Activated CD4-positive, alpha-beta T cell treated with anti-CD3 and anti-CD28 coated beads, Interleukin-2, Interleukin-6, amounts not matched to agents 100 ng/mL and 50 ng/mL, durations not matched to agents 16 hours and 8 hours (primary cell): ENCODE measurements at regions not wholly inside any gene's neighbourhood (a gene's known extent, or its start where the extent isn't known, plus 50 kb on each side); places are given as distances from the start of the nearest gene placed in this dataset.
A peak's percentile ranks its signal among the peaks of the same experiment; 100 is the strongest.
"Not testable (repeated sequence)": the region's sequence is repeated elsewhere in the genome, so short reads cannot be mapped to it uniquely, and the experiment has no call there.

ENCODE experiments used
- DNase-seq: peaks from one replicate; pipeline ENCODE4 v3.0.0-alpha.2; 2020

DNA sequence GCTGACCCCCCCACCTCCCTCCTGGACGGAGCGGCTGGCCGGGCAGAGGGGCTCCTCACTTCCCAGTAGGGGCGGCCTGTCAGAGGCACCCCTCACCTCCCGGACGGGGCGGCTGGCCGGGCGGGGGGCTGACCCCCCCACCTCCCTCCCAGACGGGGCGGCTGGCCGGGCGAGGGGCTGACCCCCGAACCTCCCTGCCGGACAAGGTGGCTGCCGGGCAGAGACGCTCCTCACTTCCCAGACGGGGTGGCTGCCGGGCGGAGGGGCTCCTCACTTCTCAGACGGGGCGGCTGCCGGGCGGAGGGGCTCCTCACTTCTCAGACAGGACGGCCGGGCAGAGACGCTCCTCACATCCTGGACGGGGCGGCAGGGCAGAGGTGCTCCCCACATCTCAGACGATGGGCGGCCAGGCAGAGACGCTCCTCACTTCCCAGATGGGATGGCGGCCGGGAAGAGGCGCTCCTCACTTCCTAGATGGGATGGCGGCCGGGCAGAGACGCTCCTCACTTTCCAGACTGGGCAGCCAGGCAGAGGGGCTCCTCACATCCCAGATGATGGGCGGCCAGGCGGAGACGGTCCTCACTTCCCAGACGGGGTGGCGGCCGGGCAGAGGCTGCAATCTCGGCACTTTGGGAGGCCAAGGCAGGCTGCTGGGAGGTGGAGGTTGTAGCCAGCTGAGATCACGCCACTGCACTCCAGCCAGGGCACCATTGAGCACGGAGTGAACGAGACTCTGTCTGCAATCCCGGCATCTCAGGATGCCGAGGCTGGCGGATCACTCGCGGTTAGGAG, 66.2 kb upstream of the PAPPA2 start:
- not testable (repeated sequence) for DNase-seq

DNA sequence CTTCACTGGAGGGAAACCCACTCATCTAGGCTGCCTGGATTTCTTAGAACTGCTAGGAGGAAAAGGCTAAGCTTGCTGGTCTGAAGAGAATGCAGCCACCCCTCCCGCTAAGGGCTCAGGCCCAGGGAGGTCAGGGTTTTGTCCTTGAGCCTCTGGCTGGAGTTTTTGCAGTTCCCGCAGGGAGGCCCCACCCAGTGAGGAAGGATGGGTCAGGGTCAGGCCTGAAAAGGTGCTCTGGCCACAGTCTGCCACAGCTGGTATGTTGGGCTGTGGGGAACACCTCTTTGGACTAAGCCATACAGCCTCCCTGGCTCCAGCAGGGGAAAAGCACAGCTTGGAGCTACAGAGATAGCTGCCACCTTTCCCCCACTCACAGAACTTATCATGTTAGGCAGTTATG, 71.4 kb upstream of the PAPPA2 start:
- no peak for DNase-seq

DNA sequence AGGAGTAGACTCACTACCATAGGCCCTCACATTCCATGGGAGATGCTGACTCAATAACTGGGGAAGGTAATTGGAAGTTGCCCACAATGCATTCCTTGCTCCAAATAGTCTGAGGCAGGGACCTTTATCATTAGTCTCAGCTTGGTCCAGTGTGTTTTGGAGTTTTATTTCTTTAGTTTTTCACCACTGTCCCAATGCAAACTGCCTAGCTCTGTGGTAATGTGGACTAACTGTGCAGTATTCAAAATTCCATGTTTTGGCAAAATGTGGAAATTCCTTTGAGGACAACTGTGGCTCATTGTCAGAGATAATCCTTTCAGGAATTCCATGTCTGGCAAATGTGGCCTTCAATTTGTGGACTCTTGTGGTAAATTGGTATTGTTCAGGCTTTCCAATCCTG, 78.1 kb upstream of the PAPPA2 start:
- no peak for DNase-seq

DNA sequence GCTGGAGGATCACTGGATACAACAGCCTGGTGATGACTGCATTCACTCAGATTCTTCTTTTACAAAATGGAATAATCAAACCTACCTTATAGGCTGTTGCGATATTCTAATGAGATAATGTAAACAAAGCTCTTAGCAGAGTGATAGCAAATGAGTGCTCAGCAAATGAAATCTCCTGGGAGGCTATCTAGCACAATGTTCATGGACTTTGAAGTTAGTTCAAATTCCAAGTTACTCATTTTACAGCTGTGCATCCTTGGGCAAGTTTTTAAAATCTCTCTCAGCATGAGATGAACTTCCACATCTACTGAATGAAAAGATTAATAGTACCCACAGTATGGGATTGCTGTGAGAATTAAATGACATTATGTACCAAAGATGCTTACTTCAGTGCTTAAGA, 80.8 kb upstream of the PAPPA2 start:
- DNase-seq, result no peak

DNA sequence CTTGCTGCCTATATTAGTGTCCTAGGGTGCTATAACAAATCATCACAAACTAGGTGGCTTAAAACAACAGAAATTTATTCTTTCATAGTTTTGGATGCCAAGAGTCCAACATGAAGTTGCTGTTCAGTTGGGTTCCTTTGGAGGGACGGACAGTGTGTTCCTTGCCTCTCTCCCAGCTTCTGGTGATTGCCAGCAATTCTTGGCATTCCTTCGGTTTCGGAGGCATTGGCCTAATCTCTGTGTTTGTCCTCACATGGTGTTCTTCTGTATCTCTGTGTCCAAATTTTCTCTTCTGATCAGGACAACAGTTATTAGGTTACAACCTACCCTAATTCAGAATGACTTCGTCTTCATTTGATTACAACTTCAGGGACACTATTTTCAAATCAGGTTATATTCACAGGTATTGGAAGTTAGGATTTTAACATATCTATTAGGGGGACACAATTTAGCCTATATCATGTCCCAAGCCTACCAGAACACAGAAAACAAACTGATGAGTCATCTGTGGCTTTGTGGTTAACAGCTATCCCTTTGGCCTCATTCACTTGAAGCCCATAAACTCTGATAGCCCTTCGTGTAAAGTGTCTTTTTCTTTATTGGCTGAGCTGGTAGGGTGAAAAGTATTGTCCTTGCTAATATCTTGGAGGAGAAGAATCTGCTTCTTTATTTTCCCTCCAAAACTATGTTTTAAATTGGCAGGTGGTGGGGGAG, 83.2 kb upstream of the PAPPA2 start:
- DNase-seq, result no peak

DNA sequence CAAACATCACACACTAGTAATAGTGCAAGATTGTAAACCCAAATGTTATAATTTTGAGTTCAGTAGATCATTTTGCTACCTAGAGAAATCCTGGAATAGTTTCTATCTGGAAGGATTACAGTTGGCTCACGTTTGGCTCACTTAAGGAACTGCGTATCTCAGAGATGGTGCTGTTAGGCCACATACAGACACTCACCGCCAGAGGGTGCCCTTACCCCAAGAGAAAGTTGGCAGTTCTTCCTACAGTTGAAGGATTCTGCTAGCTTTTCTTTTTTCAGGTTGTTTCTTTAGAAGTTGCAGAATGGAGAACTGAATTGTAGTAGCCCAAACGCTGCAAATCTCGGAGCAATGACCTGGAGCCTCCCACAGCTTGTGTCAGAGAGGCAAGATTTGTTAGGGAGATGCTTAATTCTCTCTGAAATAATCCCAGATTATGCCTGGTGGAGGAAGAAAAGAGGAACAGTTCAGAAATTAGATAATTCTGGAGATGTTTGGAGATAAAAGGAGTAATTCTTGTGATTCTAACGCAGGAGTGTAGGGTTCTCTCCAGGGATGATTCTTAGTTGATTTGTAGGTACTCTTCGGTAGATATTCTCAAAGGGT, 87.9 kb upstream of the PAPPA2 start:
- peak; percentile 76 for DNase-seq

DNA sequence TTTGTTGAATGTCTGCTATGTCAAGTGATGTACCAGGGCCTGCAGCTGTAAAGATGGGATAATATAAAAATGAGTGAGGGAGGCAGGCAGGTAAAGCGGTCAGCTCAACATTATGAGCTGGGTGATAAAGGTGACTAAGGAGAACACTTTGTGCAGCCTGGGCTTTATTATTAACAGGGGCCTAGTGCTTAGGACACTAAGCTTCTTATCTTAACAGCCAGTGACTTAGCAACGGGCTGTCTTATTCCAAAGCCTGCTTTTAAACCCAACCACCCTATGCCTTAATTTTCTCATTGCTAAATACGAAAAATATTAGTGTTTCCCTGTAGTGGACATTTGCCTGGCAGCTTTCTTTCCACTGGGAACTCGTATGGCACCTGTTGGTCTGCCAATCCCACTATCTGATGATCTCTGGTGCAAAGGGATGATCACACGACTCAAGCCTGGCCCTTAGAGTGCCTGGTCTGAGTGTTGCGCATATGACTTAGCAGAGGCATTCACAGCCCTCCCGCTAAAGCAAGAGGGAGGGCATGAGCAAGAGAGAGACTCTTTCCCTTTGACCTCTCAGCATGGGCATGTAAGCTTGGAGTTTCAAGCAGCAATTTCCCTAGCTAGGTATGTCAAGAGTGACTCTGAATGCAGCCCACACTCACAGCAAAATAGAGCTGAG, 98.6 kb upstream of the PAPPA2 start:
- no peak for DNase-seq

DNA sequence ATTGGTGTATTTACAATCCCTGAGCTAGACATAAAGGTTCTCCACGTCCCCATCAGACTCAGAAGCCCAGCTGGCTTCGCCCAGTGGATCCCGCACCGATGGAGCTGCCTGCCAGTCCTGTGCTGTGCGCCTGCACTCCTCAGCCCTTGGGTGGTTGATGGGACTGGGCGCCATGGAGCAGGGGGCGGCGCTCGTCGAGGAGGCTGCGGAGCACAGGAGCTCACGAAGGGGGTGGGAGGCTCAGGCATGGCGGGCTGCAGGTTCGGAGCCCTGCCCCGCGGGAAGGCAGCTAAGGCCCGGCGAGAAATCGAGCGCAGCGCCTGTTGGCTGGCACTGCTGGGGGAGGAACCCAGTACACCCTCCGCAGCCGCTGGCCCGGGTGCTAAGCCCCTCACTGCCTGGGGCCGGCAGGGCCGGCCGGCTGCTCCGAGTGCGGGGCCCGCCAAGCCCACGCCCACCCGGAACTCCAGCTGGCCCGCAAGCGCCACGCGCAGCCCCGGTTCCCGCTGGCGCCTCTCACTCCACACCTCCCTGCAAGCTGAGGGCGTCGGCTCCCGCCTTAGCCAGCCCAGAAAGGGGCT, 113.8 kb upstream of the PAPPA2 start:
- DNase-seq, result not testable (repeated sequence)

DNA sequence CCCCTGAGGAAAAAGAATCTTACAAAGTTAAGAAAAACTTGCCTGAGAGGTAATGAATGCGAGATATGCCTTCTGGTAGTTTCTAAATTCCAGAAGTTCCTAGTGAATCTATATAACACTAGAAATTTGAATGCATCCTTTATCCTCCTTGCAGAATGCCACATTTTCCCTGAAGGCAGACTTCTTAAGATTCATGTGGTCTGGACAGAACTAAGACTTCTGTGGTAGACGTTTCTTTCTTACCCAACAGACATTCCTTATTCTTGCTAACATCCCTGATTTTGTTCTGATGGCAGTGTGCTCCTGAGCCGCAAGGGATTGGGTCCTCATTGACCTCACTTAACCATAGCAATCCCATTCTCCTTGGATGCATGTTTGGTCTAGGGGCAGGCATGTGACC, 121.3 kb upstream of the PAPPA2 start:
- no peak for DNase-seq

DNA sequence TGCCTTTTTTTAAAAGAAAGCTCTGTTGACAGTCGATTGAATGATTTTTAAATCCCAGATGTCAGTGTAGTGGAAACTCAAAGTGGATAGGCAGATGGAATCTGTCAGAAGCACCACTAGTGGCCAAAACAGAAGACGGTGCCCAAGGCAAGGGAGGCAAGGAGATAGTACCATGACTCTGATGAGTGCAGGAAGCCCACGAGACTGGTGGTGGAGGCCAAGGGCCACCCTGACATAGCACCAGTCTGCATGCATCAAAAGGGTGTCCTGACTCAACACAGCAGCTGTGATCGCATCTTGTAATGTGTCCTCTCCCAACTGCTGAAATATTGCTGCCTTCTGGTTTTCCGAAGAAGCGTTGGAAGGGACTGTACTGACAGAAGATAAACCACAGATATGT, 124.1 kb upstream of the PAPPA2 start:
- DNase-seq, result no peak

DNA sequence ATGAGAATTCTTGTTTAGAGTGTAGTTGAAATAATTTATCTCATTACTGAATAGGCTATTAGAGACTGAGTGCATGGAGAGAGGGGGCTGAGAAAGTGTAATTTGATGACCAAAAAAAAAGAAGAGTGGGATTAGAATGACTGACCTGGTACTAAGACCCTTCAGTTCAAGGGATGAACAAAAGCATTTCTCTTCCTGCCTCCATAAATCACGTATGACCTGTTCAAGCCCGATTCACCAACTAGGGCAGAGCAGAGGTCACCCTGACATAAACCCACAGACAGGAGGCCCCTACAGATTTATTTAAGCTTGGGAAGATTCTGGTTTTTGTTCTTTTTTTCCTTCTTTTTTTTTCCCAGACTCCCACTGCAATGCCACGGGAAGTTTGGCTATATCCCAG, 123.7 kb upstream of the COP1 start:
- DNase-seq, result no peak

DNA sequence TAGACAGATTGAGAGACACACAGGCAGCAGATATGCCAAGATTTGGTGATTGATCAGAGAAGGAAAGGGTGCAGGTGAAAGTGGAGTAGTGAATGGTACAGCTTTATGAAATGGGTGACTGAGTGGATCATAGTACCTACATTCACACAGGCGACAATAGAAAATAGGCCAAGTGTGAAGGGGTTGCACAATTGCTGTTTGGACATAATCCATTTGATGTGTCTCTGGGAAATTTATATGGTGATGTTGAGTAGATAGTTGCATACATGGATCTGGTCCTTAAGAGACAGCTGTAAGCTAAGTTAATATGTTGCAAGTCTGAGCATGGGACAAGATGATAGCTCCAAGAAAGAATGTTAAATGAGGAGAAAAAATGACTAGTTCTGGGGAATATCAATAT, 118.6 kb upstream of the COP1 start:
- no peak for DNase-seq

DNA sequence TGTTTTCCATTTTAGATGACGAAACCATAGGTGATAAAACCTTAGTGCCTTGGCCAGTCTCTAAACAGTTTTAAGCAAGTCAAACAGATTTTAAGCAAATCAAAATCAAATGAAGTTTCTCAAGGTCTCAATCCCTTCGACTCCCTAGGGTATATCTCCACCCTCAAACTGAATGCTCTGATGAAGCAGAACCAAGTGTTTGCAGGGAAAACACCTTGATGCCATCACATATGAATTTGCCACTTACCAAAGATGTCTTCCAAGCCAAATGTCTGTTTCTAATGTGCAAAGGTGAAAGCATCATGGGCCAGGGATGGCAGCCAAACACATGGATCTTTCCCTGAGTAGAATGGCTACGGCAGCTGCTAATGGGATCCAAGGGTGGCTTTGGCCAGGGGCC, 116.4 kb upstream of the COP1 start:
- no peak for DNase-seq

DNA sequence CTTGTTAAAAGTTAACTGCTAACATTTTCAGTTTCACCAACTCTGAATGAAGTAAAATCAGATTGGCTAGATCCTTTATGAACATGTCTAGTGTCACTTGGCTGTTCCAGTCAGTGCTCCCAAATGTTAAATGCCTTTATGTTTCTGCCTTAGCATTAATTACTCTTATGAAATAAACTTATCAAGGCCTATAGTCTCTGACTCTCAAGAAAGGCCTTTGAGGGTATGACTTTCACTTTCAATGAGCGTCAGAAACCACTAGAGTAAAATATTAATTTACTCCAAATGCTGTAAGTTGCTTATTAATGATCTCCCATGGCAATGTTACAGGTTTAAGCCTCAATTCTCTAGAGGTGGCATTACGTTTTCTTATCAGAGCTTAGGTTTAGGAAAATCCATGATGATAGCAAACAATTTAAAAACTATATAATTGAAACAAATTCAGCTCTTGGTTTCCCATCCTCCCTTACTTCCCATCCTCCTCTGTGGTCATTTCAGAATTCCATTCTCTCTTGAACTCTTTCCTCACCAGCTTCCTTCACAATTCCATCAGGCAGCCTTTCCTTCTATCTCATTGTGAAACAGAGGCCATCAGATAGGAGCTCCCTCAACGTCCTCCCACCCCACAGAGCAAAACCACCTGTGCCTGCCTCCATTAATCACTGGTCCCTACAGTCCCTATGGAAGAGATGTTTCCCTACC, 108.6 kb upstream of the COP1 start:
- DNase-seq, result no peak

DNA sequence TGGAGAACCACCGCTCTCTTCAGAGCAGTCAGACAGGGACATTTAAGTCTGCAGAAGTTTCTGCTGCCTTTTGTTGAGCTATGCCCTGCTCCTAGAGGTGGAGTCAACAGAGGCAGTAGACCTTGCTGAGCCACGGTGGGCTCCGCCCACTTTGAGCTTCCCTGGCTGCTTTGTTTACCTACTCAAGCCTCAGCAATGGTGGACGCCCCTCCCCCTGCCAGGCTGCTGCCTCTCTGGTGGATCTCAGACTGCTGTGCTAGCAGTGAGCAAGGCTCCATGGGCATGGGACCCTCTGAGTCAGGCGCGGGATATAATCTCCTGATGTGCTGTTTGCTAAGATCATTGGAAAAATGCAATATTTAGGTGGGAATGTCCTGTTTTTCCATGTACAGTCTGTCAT, 89.5 kb upstream of the COP1 start:
- DNase-seq, result not testable (repeated sequence)

DNA sequence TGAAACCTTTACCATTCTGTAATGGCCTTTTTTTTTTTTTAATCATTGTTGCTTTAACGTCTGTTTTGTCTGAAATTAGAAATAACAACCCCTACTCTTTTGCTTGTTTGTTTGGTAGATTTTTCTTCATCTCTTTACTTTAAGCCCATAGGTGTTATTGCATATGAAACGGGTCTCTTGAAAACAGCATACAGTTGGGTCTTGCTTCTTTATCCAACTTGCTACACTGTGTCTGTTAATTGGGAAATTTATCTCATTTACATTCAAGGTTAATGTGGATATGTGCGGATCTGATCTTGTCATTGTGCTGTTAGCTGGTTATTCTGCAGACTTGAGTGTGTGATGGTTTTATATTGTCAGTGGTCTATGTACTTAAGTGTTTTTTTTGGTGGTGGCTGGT, 78.9 kb upstream of the COP1 start:
- no peak for DNase-seq

DNA sequence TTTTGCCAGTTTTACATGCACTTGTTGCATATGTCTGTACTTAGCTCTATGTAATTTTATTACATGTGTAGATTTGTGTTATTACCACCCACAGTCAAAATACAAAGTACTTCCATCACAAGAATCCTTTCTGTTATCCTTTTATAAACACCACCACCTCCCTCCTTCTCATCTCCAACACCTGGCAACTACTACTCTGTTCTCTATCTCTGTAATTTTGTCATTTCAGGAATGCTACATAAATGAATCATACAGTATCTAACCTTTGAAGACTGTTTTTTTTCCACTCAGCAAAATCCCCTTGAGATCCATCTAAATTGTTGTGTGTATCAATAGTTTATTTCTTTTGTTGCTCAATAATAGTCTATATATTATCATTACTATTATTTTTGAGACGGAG, 64.5 kb upstream of the COP1 start:
- DNase-seq, result no peak
